WTC11 (cell line): ENCODE measurements at regions not wholly inside any gene's neighbourhood (a gene's known extent, or its start where the extent isn't known, plus 50 kb on each side); places are given as distances from the start of the nearest gene placed in this dataset.

Experiments used
- AR ChIP-seq: fragments of 250-450 bp; sonication (Bioruptor Pico); IDR thresholded peaks from 2 replicates; pipeline ENCODE4 v1.9.0; 2021; ENCODE audit warnings: mild to moderate bottlenecking
- ATF6 ChIP-seq: sonication (generic); formaldehyde crosslinking; IDR thresholded peaks from 2 replicates; pipeline ENCODE4 v1.8.1; 2023; ENCODE audit warnings: mild to moderate bottlenecking, missing genetic modification reagents
- CREM ChIP-seq: sonication (generic); formaldehyde crosslinking; IDR thresholded peaks from 2 replicates; pipeline ENCODE4 v1.8.1; 2022; ENCODE audit warnings: mild to moderate bottlenecking, missing genetic modification reagents, moderate library complexity
- CTCF ChIP-seq: fragments of 200-600 bp; IDR thresholded peaks from 2 replicates; pipeline ENCODE4 v1.8.0; 2022; ENCODE audit warnings: antibody characterized with exemption
- ETV6 ChIP-seq: sonication (generic); formaldehyde crosslinking; IDR thresholded peaks from 2 replicates; pipeline ENCODE4 v1.8.1; 2022; ENCODE audit warnings: mild to moderate bottlenecking, missing genetic modification reagents
- FOXP1 ChIP-seq: sonication (generic); formaldehyde crosslinking; IDR thresholded peaks from 2 replicates; pipeline ENCODE4 v1.8.0; 2022; ENCODE audit warnings: missing genetic modification reagents, mild to moderate bottlenecking, moderate library complexity, borderline replicate concordance
- HMGXB4 ChIP-seq: sonication (generic); formaldehyde crosslinking; IDR thresholded peaks from 2 replicates; pipeline ENCODE4 v1.8.1; 2023; ENCODE audit warnings: mild to moderate bottlenecking, moderate library complexity, missing genetic modification reagents
- MAX ChIP-seq: sonication (generic); formaldehyde crosslinking; IDR thresholded peaks from 2 replicates; pipeline ENCODE4 v1.8.0; 2022; ENCODE audit warnings: mild to moderate bottlenecking, missing genetic modification reagents
- MLX ChIP-seq: sonication (generic); formaldehyde crosslinking; IDR thresholded peaks from 2 replicates; pipeline ENCODE4 v1.8.1; 2023; ENCODE audit warnings: mild to moderate bottlenecking, missing genetic modification reagents, moderate library complexity
- NR3C1 ChIP-seq: sonication (generic); formaldehyde crosslinking; conservative IDR thresholded peaks from 2 replicates; pipeline ENCODE4 v1.8.1; 2023; ENCODE audit warnings: low read depth, mild to moderate bottlenecking, missing genetic modification reagents
- STAT6 ChIP-seq: sonication (generic); formaldehyde crosslinking; conservative IDR thresholded peaks from 2 replicates; pipeline ENCODE4 v1.8.1; 2023; ENCODE audit warnings: mild to moderate bottlenecking, low read depth, missing genetic modification reagents, moderate library complexity

- no peak for TF ChIP-seq STAT6 (CRISPR knock-in tag)
- TF ChIP-seq MLX (CRISPR knock-in tag) = no peak
- no peak for TF ChIP-seq CTCF
- no peak for TF ChIP-seq MAX
- no peak for TF ChIP-seq FOXP1
- no peak for TF ChIP-seq CREM (CRISPR knock-in tag)
- no peak for TF ChIP-seq HMGXB4
- TF ChIP-seq ATF6 (CRISPR knock-in tag) = no peak
- TF ChIP-seq ETV6 = no peak
- TF ChIP-seq AR (CRISPR knock-in tag) = no peak
- TF ChIP-seq NR3C1 (CRISPR knock-in tag) = no peak
These were observed 430.7 kb upstream of the CFAP20DC start for GRCh38 chr3:59480486-59480995.
